H1 (cell line): ENCODE measurements at regions not wholly inside any gene's neighbourhood (a gene's known extent, or its start where the extent isn't known, plus 50 kb on each side); places are given as distances from the start of the nearest gene placed in this dataset.

Experiments used
- CTBP2 ChIP-seq: IDR thresholded peaks from 2 replicates; pipeline ENCODE4 v1.7.0; 2011; ENCODE audit warnings: borderline replicate concordance, mild to moderate bottlenecking, moderate library complexity, mixed read lengths, low read length; ENCODE audit not compliant: insufficient read depth, insufficient read length

GRCh38 chr3:43958973-43959372, 268.2 kb downstream of the ABHD5 start (continued):
- no peak for TF ChIP-seq CTBP2
